HG02943 (cell line): ENCODE measurements at regions not wholly inside any gene's neighbourhood (a gene's known extent, or its start where the extent isn't known, plus 50 kb on each side); places are given as distances from the start of the nearest gene placed in this dataset.
"Not testable (repeated sequence)": the region's sequence is repeated elsewhere in the genome, so short reads cannot be mapped to it uniquely, and the experiment has no call there.

Experiments
- ATAC-seq: cut with Tn5 transposase; IDR thresholded peaks from one replicate; pipeline ENCODE4 v1.9.1; 2021; ENCODE audit warnings: mild to moderate bottlenecking, low read depth, moderate library complexity; ENCODE audit not compliant: unreplicated experiment

GRCh38 chr5:121424976-121425375, 426.7 kb upstream of the FTMT start:
- no peak for ATAC-seq

GRCh38 chr5:121426153-121426552, 425.5 kb upstream of the FTMT start:
- ATAC-seq, result no peak

GRCh38 chr5:121429761-121430160, 421.9 kb upstream of the FTMT start:
- ATAC-seq, result no peak

- no peak for ATAC-seq
Measured at GRCh38 chr5:121430538-121430937, 421.1 kb upstream of the FTMT start.

GRCh38 chr5:121445511-121445910, 406.2 kb upstream of the FTMT start:
- no peak for ATAC-seq

GRCh38 chr5:121462441-121462840, 389.2 kb upstream of the FTMT start:
- ATAC-seq, result no peak

- not testable (repeated sequence) for ATAC-seq
Measured at GRCh38 chr5:121471222-121471621, 380.5 kb upstream of the FTMT start.

- ATAC-seq, result no peak
Measured at GRCh38 chr5:121478636-121479035, 373.0 kb upstream of the FTMT start.

- no peak for ATAC-seq
Measured at GRCh38 chr5:121479337-121479736, 372.3 kb upstream of the FTMT start.

GRCh38 chr5:121485281-121485680, 366.4 kb upstream of the FTMT start:
- ATAC-seq, result no peak

GRCh38 chr5:121485999-121486398, 365.7 kb upstream of the FTMT start:
- not testable (repeated sequence) for ATAC-seq

- no peak for ATAC-seq
Measured at GRCh38 chr5:121489972-121490371, 361.7 kb upstream of the FTMT start.

- ATAC-seq, result no peak
Measured at GRCh38 chr5:121497176-121497575, 354.5 kb upstream of the FTMT start.

- no peak for ATAC-seq
Measured at GRCh38 chr5:121500310-121500709, 351.4 kb upstream of the FTMT start.

GRCh38 chr5:121503111-121503840, 348.4 kb upstream of the FTMT start:
- no peak for ATAC-seq

- no peak for ATAC-seq
Measured at GRCh38 chr5:121516997-121517396, 334.7 kb upstream of the FTMT start.

- no peak for ATAC-seq
Measured at GRCh38 chr5:121525706-121526105, 326.0 kb upstream of the FTMT start.

GRCh38 chr5:121526908-121527307, 324.8 kb upstream of the FTMT start:
- no peak for ATAC-seq

GRCh38 chr5:121533814-121534213, 317.9 kb upstream of the FTMT start:
- no peak for ATAC-seq

GRCh38 chr5:121550989-121551388, 300.7 kb upstream of the FTMT start:
- no peak for ATAC-seq

- ATAC-seq, result no peak
Measured at GRCh38 chr5:121559832-121560231, 291.9 kb upstream of the FTMT start.

GRCh38 chr5:121572061-121572460, 279.6 kb upstream of the FTMT start:
- ATAC-seq, result no peak
